Keratinocyte (primary cell): ENCODE measurements at regions not wholly inside any gene's neighbourhood (a gene's known extent, or its start where the extent isn't known, plus 50 kb on each side); places are given as distances from the start of the nearest gene placed in this dataset.
A peak's percentile ranks its signal among the peaks of the same experiment; 100 is the strongest.

Source experiments
- DNase-seq: peaks from one replicate; pipeline ENCODE4 v3.0.0-alpha.2; 2011; ENCODE audit warnings: low read depth, missing footprints, low spot score
- FAIRE-seq: peaks from 2 replicates; lab custom pipeline; 2011; peaks lifted over from hg19 to GRCh38; lab: Jason Lieb, UNC
- H2AFZ ChIP-seq: 2 replicates; pipeline ENCODE4 v1.6.0; 2012; ENCODE audit warnings: low read length, control low read depth, inconsistent platforms; ENCODE audit not compliant: control insufficient read depth
- H3K27ac ChIP-seq: 2 replicates; pipeline ENCODE4 v1.5.1; 2011; ENCODE audit warnings: low read length; ENCODE audit not compliant: control insufficient read depth, insufficient read depth
- H3K27me3 ChIP-seq: 3 replicates; pipeline ENCODE4 v1.6.0; 2011; ENCODE audit warnings: low read length; ENCODE audit not compliant: control insufficient read depth, insufficient read depth; ENCODE audit errors: extremely low read depth
- H3K36me3 ChIP-seq, 2 experiments: 2 replicates in 1 of 2; 3 replicates in 1 of 2; pipeline ENCODE4 v1.5.1; 2011; ENCODE audit warnings: low read length in 2 of 2, mild to moderate bottlenecking in 1 of 2; ENCODE audit not compliant: control insufficient read depth in 2 of 2, insufficient read depth in 2 of 2; ENCODE audit errors: extremely low read depth in 1 of 2
- H3K4me1 ChIP-seq: 3 replicates; pipeline ENCODE4 v1.5.1; 2011; ENCODE audit warnings: low read length; ENCODE audit not compliant: control insufficient read depth, insufficient read depth; ENCODE audit errors: extremely low read depth
- H3K4me2 ChIP-seq: 3 replicates; pipeline ENCODE4 v1.6.0; 2011; ENCODE audit warnings: low read depth, low read length; ENCODE audit not compliant: control insufficient read depth, insufficient read depth; ENCODE audit errors: extremely low read depth
- H3K4me3 ChIP-seq, 3 experiments: fragments of 200-600 bp in 1 of 3; sonication (generic) in 1 of 3; 2 replicates in 2 of 3; 3 replicates in 1 of 3; pipeline ENCODE4 v1.5.1; 2011 to 2016; ENCODE audit warnings: low read length in 3 of 3, mild to moderate bottlenecking in 3 of 3, control low read depth in 2 of 3, inconsistent platforms in 1 of 3, low read depth in 1 of 3, mixed read lengths in 1 of 3, mixed run types in 1 of 3, moderate library complexity in 1 of 3; ENCODE audit not compliant: control insufficient read depth in 2 of 3, insufficient read depth in 2 of 3; ENCODE audit errors: extremely low read depth in 1 of 3
- H3K79me2 ChIP-seq: 2 replicates; pipeline ENCODE4 v1.6.0; 2012; ENCODE audit warnings: low read length; ENCODE audit not compliant: control insufficient read depth, insufficient read depth
- H3K9ac ChIP-seq: 3 replicates; pipeline ENCODE4 v1.6.0; 2011; ENCODE audit warnings: low read length; ENCODE audit not compliant: control insufficient read depth, insufficient read depth; ENCODE audit errors: extremely low read depth
- H3K9me1 ChIP-seq: 3 replicates; pipeline ENCODE4 v1.6.0; 2011; ENCODE audit warnings: low read length; ENCODE audit not compliant: control insufficient read depth, insufficient read depth; ENCODE audit errors: extremely low read depth
- H3K9me3 ChIP-seq: 2 replicates; pipeline ENCODE4 v1.5.1; 2012; ENCODE audit warnings: low read depth, low read length; ENCODE audit not compliant: control insufficient read depth
- H4K20me1 ChIP-seq: 3 replicates; pipeline ENCODE4 v1.6.0; 2011; ENCODE audit warnings: low read length; ENCODE audit not compliant: control insufficient read depth, insufficient read depth; ENCODE audit errors: extremely low read depth
- EZH2 ChIP-seq: IDR thresholded peaks from one replicate; pipeline ENCODE4 v1.6.1; 2012; ENCODE audit warnings: inconsistent platforms, mild to moderate bottlenecking, low read length, moderate library complexity
- dilution Hi-C: fragments of 300-500 bp; cut with MboI; formaldehyde crosslinking; loops from one replicate; pipeline ENCODE4 v1.7.0; 2020; ENCODE audit warnings: low sequenced_read_pairs; ENCODE audit not compliant: extremely low pct_ligation_motif_present
- TF ChIP-seq, protein P1 (sequence below), 3 experiments: IDR thresholded peaks in 1 of 3; conservative IDR thresholded peaks in 1 of 3; optimal IDR thresholded peaks in 1 of 3; 2 replicates in 2 of 3; 3 replicates in 1 of 3; pipeline versions ENCODE3 to v1.5.1; 2011; ENCODE audit warnings: low read length in 3 of 3, mild to moderate bottlenecking in 3 of 3, moderate library complexity in 2 of 3, control low read depth in 1 of 3, inconsistent platforms in 1 of 3; ENCODE audit not compliant: insufficient read depth in 2 of 3; ENCODE audit errors: extremely low read depth in 1 of 3

DNA sequence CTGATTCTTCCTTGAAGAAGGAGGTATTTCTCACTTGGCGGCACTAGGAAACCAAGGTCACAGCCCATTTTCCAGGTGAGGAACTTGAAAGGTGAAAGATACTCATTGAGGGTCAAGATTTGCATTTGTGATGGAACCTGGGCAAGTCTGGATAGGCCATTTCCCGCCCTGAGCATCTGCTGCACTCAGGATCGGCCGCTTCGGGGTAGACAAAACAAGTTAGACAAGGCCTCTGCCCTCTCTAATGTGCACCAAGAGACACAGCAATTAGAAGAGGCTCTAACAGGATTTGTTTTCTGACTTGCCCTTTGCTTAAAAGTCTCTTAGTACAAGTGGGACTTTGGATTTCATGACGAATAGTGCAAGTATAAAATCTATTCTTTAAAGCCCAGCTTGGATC, 167.2 kb downstream of the KTN1 start:
- no peaks in the 10 kb centered on the region for H4K20me1 ChIP-seq
- FAIRE-seq: no peak

DNA sequence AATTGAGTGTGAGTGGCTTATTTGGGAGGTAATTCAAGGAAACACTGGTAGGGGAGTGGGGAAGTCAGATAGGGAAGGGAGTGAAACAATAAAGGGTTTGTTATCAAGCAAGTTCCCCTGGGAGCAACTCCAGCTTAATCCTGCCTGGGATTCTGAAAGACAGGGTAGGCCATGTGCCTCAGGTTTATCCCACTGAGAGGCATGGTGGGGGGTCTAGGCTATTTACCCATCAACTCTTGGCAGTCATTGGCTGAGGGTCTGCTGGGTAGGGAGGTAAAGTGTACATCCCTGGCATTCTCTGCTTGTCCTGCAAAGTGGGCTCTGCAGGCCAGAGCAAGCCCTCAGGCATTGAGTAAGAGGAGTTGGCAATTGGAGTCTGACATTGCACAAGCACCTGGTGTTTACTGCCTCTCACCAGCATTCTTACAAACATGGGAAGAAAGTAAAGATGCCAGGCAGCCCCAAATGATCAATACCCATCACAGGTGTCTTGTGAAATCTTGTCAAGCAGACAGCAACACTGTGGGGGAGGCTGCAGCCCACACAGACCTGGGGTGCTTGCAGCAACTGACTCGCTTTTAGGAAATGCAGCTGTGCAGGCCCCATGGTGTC, 169.3 kb downstream of the KTN1 start:
- Histone ChIP-seq H3K9ac (no peak overlapping the region), H3K9me3 (no peaks in the 10 kb centered on the region), H3K9me1 (no peaks in the 10 kb centered on the region), H3K36me3 (no peaks in the 10 kb centered on the region), H3K4me2 (no peak overlapping the region), H3K79me2 (no peaks in the 10 kb centered on the region), H4K20me1 (no peaks in the 10 kb centered on the region), H3K27me3 (no peaks in the 10 kb centered on the region), H3K4me3 (no peak overlapping the region), H2AFZ (no peak overlapping the region), H3K4me1 (peaks cover 12% of the 10 kb centered on the region), H3K27ac (no peak overlapping the region)
- dilution Hi-C loops: no loop called here
- DNase-seq (no peak), FAIRE-seq (peak; percentile 62)
- no peak for TF ChIP-seq EZH2
- TF ChIP-seq, protein P1, sequence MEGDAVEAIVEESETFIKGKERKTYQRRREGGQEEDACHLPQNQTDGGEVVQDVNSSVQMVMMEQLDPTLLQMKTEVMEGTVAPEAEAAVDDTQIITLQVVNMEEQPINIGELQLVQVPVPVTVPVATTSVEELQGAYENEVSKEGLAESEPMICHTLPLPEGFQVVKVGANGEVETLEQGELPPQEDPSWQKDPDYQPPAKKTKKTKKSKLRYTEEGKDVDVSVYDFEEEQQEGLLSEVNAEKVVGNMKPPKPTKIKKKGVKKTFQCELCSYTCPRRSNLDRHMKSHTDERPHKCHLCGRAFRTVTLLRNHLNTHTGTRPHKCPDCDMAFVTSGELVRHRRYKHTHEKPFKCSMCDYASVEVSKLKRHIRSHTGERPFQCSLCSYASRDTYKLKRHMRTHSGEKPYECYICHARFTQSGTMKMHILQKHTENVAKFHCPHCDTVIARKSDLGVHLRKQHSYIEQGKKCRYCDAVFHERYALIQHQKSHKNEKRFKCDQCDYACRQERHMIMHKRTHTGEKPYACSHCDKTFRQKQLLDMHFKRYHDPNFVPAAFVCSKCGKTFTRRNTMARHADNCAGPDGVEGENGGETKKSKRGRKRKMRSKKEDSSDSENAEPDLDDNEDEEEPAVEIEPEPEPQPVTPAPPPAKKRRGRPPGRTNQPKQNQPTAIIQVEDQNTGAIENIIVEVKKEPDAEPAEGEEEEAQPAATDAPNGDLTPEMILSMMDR (optimal IDR thresholded peaks at IDR 0.05 in 1 of 3, IDR thresholded peaks at IDR 0.05 in 1 of 3, conservative IDR thresholded peaks at IDR 0.05 in 1 of 3; ENCODE audit: extremely low read depth in 1 of 3, insufficient read depth in 2 of 3, low read length in 3 of 3): no peak

More for the DNA sequence above, 167.2 kb downstream of the KTN1 start:
- Histone ChIP-seq H2AFZ (no peak overlapping the region), H3K9me1 (no peaks in the 10 kb centered on the region), H3K9me3 (no peaks in the 10 kb centered on the region), H3K4me3 (no peak overlapping the region), H3K27me3 (no peaks in the 10 kb centered on the region), H3K4me1 (peaks cover 12% of the 10 kb centered on the region), H3K36me3 (no peaks in the 10 kb centered on the region), H3K9ac (no peak overlapping the region), H3K79me2 (no peaks in the 10 kb centered on the region), H3K27ac (no peak overlapping the region), H3K4me2 (no peak overlapping the region)
- TF ChIP-seq, protein P1 (optimal IDR thresholded peaks at IDR 0.05 in 1 of 3, IDR thresholded peaks at IDR 0.05 in 1 of 3, conservative IDR thresholded peaks at IDR 0.05 in 1 of 3; ENCODE audit: extremely low read depth in 1 of 3, insufficient read depth in 2 of 3, low read length in 3 of 3): no peak
- TF ChIP-seq EZH2: no peak
- DNase-seq: no peak
- dilution Hi-C loops: no loop called here
